ENCODE measurements at regions not wholly inside any gene's neighbourhood (a gene's known extent, or its start where the extent isn't known, plus 50 kb on each side); places are given as distances from the start of the nearest gene placed in this dataset.

- no peak for DNase-seq (ENCODE audit: low read depth in 1 of 2, low spot score in 1 of 2)
- H3K4me1 ChIP-seq: no peaks in the 10 kb centered on the region
- ChIA-PET POLR2A (interaction anchor here (0.7 kb wide), 1 partner anchor 262 kb away, joined by 3 read pairs; no protein-coding TSS in a partner anchor), CTCF (interaction anchor here (0.6 to 0.7 kb wide), 4 partner anchors 10 to 246 kb away, joined by 3 read pairs; no protein-coding TSS in a partner anchor)
- no peak overlapping the region for H3K27ac ChIP-seq
- FAIRE-seq: no peak
- H3K4me3 ChIP-seq: no peak overlapping the region
- peaks cover 14% of the 10 kb centered on the region for H3K9me3 ChIP-seq
- no peak for ATAC-seq
- no peak overlapping the region for H3K4me2 ChIP-seq
- TF ChIP-seq GATA3 (IDR thresholded peaks at IDR 0.05; ENCODE audit: borderline replicate concordance) (no peak), ZFP36 (IDR thresholded peaks at IDR 0.05; ENCODE audit: borderline replicate concordance, partially characterized antibody) (peak; percentile 30)
These were observed 220.4 kb downstream of the TMEM26 start for GRCh38 chr10:61232780-61233179.

DNA sequence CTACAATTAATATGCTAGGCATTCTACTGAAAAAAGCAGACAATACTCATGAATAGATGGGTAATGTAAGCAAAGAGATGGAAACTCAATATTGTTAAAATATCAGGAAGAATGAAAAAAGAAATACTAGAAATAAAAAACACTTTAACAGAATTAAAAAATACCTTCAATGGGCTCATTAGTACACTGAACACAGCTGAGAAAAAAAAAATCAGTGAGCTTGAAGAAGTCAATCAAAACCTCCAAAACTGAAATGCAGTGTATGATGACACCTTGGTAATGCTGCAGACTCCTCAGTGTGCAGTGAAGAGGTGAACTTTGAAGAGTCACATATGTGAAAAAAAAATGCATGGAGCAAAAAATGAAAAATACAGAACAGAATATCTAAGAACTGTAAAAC lies 227.2 kb downstream of the TMEM26 start:
- ChIA-PET POLR2A (no interaction called here), CTCF (interaction anchor here (1.2 kb wide), 1 partner anchor 406 kb away, joined by 3 read pairs; no protein-coding TSS in a partner anchor)
- Histone ChIP-seq H3K4me2 (no peak overlapping the region), H3K9me3 (peaks cover 9% of the 10 kb centered on the region; the same call in 2 of the 3 replicates), H3K4me1 (no peaks in the 10 kb centered on the region), H3K4me3 (no peak overlapping the region), H3K27ac (no peak overlapping the region)
- FAIRE-seq: no peak
- no peak for TF ChIP-seq TP53 (CRISPR knock-in tag; IDR thresholded peaks at IDR 0.05)
- no peak for DNase-seq (ENCODE audit: low read depth in 1 of 2, low spot score in 1 of 2)
- ATAC-seq: no peak

GRCh38 chr10:61223576-61223975 lies 229.6 kb downstream of the TMEM26 start:
- no peak for DNase-seq (ENCODE audit: low read depth in 1 of 2, low spot score in 1 of 2)
- ChIA-PET CTCF (interaction anchor here (1.3 kb wide), 1 partner anchor 64 kb away, joined by 3 read pairs; no protein-coding TSS in a partner anchor), POLR2A (no interaction called here)
- H3K4me1 ChIP-seq: no peaks in the 10 kb centered on the region
- FAIRE-seq: no peak
- H3K4me3 ChIP-seq: no peak overlapping the region
- no peak overlapping the region for H3K27ac ChIP-seq
- no peak overlapping the region for H3K4me2 ChIP-seq
- peaks cover 9% of the 10 kb centered on the region; the same call in 2 of the 3 replicates for H3K9me3 ChIP-seq
- ATAC-seq: no peak
- no peak for TF ChIP-seq TP53 (CRISPR knock-in tag; IDR thresholded peaks at IDR 0.05)
- TF ChIP-seq EHMT2 (IDR thresholded peaks at IDR 0.05; ENCODE audit: low read depth): no peak
- TF ChIP-seq RFX5 (IDR thresholded peaks at IDR 0.05): no peak
- TF ChIP-seq RNF2 (IDR thresholded peaks at IDR 0.05; ENCODE audit: borderline replicate concordance, low read depth): no peak

GRCh38 chr10:61219696-61220095 lies 233.5 kb downstream of the TMEM26 start:
- Histone ChIP-seq H3K4me3 (no peak overlapping the region), H3K4me2 (no peak overlapping the region), H3K27ac (no peak overlapping the region), H3K9me3 (no peaks in the 10 kb centered on the region), H3K4me1 (no peaks in the 10 kb centered on the region)
- ChIA-PET POLR2A (no interaction called here), CTCF (no interaction called here)
- DNase-seq (ENCODE audit: low read depth in 1 of 2, low spot score in 1 of 2) (no peak), ATAC-seq (no peak), FAIRE-seq (no peak)
- 3% methylated on average over 1 of the region's 1 CpG for WGBS (ENCODE audit: missing lambda C conversion rate)
- TF ChIP-seq POLR2AphosphoS2 (conservative IDR thresholded peaks at IDR 0.05; ENCODE audit: low read length): no peak
- no peak for TF ChIP-seq ZC3H11A (IDR thresholded peaks at IDR 0.05)
- TF ChIP-seq MAZ (IDR thresholded peaks at IDR 0.05; ENCODE audit: borderline replicate concordance, low read depth, low read length): no peak
- no peak for TF ChIP-seq FOSL2 (IDR thresholded peaks at IDR 0.05)
- TF ChIP-seq FOSL2 (CRISPR knock-in tag; IDR thresholded peaks at IDR 0.05): no peak
- TF ChIP-seq REST (IDR thresholded peaks at IDR 0.05): no peak
- no peak for TF ChIP-seq EHF (CRISPR knock-in tag; IDR thresholded peaks at IDR 0.05)
- no peak for TF ChIP-seq ESRRA (IDR thresholded peaks at IDR 0.05; ENCODE audit: borderline replicate concordance, low read length)
- no peak for TF ChIP-seq TP53 (CRISPR knock-in tag; IDR thresholded peaks at IDR 0.05)

Measured in A549 (cell line).